Left lobe of liver (tissue), 2 donors: ENCODE measurements at regions not wholly inside any gene's neighbourhood (a gene's known extent, or its start where the extent isn't known, plus 50 kb on each side); places are given as distances from the start of the nearest gene placed in this dataset.

Experiments
- ATAC-seq: fragments of 200-7000 bp; cut with Tn5 transposase; one replicate; pipeline ENCODE4 v1.9.1; 2020; ENCODE audit warnings: mild to moderate bottlenecking, moderate library complexity
- DNase-seq: peaks from one replicate; pipeline ENCODE4 v3.0.0-alpha.2; 2020; ENCODE audit warnings: low spot score
- donor health status: DM: no; HTN: no; CAD: no; lungs with moderate emphysema.
- donor health status: DM: no; HTN: yes; CAD: no.

DNA sequence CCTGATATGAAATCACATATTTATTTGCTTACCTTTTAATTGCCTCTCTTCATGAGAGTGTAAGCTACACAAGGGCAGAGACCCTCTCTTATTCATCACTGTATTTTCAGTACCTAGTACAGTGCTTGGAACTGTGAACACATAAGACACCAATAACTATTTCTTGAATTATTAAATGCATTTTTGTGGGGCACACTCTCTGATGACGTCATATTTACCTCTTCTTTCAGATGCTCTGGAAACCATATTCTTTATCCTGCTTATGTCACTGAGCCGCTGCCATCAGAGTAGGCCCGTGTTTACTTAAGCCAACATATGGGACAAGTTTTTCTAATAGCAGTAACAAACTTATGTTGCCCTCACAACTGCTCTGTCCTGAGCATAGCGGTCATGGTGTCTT, 266.5 kb downstream of the ELAVL2 start:
- ATAC-seq: no peak

GRCh38 chr9:23563517-23563916, 262.5 kb downstream of the ELAVL2 start:
- ATAC-seq: no peak
- DNase-seq: no peak

More for the DNA sequence above, 266.5 kb downstream of the ELAVL2 start:
- DNase-seq: no peak

- ATAC-seq (no peak), DNase-seq (no peak)
Measured at GRCh38 chr9:23567516-23568165, 258.4 kb downstream of the ELAVL2 start.

- ATAC-seq (no peak), DNase-seq (no peak)
Measured at GRCh38 chr9:23571414-23572104, 254.5 kb downstream of the ELAVL2 start.

- no peak for ATAC-seq
- no peak for DNase-seq
Measured at GRCh38 chr9:23573800-23574199, 252.2 kb downstream of the ELAVL2 start.

DNA sequence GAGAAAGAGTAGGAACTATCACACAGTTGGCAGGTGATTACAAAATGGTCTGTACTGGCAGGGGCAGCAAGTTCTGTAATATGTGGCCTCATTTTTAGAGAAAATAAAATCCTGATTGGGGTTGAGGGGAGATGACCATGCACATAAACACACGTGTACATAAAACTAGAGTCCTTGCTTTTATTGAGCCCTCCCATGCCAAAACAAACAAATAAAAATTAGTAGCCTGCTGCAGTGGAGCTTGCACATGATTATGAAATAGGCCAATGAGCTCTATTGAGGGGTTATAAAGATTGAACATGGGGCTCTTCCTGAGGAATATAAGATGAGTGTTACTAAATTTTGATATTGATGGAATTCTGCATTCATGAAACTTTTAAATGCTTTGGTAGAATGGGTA, 248.4 kb downstream of the ELAVL2 start:
- ATAC-seq (no peak), DNase-seq (no peak)

DNA sequence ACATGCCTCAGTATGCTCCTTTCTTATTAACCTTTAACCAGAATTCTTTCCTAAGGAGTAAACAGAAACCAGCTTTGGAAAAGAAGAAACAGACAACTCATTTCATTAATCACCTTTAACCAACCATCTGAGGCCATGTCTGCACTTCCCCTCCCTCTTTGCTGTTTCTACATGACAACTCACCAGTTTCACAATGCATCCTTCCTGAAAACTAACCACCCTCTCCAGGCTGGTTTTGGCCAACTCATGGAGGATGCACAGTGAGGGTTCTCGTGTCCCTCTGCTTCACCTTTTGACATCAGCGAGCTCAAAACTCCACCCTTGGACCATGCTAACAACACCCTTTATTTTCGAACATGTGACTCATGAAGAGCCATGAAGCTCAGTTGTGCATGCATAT, 244.1 kb downstream of the ELAVL2 start:
- ATAC-seq (no peak), DNase-seq (no peak)

- DNase-seq: no peak
- ATAC-seq: no peak
Measured at GRCh38 chr9:23582836-23583235, 243.2 kb downstream of the ELAVL2 start.

DNA sequence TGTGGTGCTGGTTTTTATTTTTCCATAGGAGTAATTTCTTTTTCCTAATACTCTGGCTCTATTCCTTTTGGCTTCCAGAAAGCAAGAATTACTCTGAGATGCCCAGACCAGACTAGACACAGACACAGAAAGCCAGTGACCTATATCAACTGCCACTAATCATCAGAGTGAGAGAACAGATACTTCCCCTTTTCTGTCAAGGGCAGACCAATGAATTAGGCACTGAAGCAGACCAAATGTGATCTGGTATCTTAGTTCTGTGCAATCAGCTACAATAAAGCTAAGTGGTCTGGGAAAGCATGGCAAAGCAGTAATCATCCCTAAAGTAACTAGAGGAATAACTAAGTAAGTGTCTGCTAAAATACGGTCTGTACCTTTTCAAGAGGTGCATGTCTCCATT, 239.1 kb downstream of the ELAVL2 start:
- no peak for DNase-seq
- ATAC-seq: no peak

GRCh38 chr9:23587433-23587832, 238.6 kb downstream of the ELAVL2 start:
- ATAC-seq: peak; percentile 38
- peak; percentile 45 for DNase-seq

DNA sequence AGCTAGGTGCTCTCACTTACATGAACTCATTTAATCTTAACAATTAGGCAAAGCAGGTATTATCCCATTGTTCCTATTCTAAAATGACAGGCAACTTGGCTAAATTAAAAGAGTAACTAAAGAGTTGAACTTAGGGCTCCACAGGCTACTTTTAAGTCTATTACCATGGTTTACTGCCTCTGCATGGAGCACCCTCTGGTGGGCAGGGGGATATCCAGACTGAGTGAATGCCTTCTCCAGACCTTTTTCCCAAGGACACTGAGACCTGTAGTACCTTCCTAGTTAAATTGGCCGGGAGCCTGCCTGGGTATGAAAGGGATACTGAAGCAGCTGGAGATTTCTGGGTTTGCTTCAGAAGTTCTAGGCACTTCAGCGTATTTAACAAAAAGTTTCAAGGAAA, 238.1 kb downstream of the ELAVL2 start:
- ATAC-seq (peak; percentile 51), DNase-seq (no peak)

- ATAC-seq (peak; percentile 28), DNase-seq (no peak)
Measured at GRCh38 chr9:23590276-23591000, 235.6 kb downstream of the ELAVL2 start.

- ATAC-seq (no peak), DNase-seq (no peak)
Measured at GRCh38 chr9:23594421-23594820, 231.6 kb downstream of the ELAVL2 start.

DNA sequence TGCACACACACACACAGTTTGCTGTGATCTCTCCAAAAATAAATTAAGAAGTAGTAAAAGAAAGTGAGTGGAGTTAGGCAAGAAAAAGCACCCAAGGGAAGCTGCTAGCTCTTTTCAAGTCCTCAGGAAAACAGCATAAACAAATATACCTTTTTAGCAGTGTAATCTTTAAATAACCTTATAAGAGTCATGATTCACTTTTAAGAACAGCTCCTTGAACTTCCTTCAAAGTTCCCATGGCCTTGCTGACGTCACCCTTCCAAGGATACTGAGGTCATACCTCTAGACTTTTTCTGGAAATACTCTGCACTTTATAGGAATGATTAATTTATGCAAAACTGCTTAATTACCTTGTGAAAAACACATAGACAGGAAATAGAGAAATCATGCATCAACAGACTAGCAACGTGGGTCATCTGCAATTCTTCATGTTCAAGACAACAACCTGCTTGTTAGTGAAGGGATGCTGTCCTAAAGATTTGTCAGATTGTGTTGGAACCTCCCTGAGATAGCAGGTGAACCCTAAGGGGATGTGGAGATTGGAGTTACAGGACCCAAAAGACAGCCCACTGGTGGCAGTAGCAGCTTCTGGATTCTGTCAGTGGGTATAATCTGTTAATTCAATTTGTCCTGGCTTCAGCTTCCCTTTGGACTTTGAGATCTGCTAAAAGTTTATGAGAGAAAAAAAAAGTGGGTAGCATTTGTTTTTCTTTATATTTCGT, 229.0 kb downstream of the ELAVL2 start:
- ATAC-seq (no peak), DNase-seq (no peak)

DNA sequence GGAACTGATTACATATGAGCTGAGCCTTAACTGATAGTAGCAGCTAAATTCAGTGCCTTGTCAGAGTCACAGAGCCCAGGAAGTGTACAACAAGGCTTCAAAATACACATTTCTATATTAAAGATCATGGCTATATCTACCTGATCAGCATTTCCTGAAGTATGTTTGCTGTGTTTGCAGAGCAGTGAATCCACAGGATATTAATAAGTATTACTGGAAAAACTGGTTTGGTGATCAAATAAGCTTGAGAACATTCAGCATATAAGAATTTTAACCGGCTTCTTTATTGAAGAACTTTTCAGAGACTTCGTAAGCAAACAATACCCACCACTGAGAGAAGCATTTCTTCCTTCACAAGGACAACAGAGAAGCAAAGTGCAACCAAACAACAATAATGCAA, 227.0 kb downstream of the ELAVL2 start:
- ATAC-seq (no peak), DNase-seq (no peak)

DNA sequence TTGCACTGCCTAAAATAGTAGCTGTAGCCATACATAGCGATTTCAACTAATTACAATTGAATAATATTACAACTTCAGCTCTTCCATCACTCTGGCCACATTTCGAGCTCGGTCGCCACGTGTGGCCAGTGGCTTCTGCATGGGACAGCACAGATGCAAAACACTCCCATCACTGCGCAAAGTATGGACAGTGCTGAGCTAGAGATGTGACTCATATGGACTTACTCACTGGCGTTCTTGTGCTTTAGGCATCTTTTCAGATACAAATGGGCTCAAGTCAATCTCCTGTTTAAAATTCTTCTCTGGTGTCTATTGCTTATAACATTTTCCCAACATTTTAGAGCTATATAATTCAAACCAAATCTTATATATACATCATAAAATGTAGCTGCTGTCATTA, 222.7 kb downstream of the ELAVL2 start:
- DNase-seq (no peak), ATAC-seq (no peak)

DNA sequence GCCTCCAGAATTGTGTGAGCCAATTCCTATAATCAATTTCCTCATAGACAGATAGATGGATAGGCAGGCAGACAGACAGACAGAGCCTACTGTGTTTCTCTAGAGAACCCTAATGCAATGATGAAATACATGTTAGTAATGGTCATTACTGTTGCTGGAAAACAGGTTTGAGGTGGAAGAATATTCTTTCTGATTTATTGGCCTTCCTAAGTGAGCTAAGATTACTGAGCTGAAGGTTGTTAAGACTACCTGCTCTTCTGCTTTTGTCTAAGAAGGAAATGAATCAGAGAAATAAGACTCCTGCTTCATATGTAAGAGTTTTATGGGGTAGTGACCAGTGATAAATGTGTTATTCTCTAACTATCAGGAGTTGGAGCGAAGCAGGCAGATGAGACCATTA, 219.9 kb downstream of the ELAVL2 start:
- ATAC-seq: no peak
- DNase-seq: no peak

- ATAC-seq (no peak), DNase-seq (no peak)
Measured at GRCh38 chr9:23608456-23608855, 217.6 kb downstream of the ELAVL2 start.

DNA sequence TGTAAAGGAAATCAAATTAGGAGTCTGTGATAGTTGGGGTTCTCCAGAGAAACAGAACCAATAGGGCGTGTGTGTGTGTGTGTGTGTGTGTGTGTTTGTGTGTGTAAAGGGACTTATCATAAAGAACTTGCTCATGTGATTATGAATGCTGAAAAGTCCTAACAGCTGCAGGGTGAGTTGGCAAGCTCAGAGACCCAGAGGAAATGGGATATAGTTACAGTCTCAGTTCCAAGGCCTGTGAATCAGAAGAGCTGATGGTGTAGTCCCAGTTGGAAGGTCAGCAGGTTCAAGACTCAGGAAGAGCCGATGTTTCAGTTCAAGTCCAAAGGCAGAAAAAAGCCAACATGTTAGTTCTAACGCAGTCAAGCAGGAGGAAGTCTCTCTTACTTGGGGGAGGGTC, 214.2 kb downstream of the ELAVL2 start:
- ATAC-seq: no peak
- no peak for DNase-seq

DNA sequence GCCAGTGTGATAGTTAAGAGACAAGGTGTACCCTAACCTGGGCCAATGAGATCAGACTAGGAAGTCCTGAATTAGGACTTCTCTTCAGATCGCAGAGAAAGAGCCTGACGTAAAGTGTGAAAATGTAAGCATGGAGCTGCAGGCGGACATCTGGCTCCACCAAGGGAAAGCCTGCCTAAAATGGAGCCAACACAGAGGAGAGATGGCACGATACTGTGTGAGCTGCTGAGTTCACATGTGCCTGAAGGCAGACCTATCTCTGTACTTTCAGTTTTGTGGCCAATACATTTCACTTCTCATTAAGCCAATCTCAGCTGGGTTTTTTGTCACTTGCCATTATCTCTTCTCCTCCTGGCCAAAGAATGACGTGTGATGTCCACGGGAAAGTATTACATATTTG, 210.5 kb downstream of the ELAVL2 start:
- DNase-seq (no peak), ATAC-seq (no peak)

GRCh38 chr9:23621188-23621587, 204.9 kb downstream of the ELAVL2 start:
- no peak for ATAC-seq

DNA sequence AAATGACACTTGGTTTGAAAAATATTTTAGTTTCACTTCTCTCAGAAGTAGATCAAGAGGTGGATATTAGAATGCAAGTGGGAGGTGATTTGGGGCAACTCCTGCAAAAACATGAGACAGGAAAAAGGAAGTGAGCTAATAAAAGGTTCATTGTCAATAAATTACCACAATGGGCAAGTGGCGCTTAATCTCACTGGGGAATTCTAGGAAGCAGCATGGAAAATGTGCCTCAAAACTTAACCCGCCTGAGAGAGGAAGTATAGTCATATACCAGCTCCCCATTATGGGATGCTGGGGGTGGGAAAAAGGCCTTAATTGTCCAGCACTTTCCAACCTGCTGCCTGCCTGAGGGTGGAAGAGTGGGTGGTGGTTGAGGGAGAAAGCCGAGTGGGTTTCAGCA, 204.1 kb downstream of the ELAVL2 start:
- DNase-seq (no peak), ATAC-seq (no peak)

More at GRCh38 chr9:23621188-23621587, 204.9 kb downstream of the ELAVL2 start:
- DNase-seq: no peak
